Right cardiac atrium (tissue), 5 donors: ENCODE measurements at regions not wholly inside any gene's neighbourhood (a gene's known extent, or its start where the extent isn't known, plus 50 kb on each side); places are given as distances from the start of the nearest gene placed in this dataset.
"Not testable (repeated sequence)": the region's sequence is repeated elsewhere in the genome, so short reads cannot be mapped to it uniquely, and the experiment has no call there.

Experiments used
- ATAC-seq, 2 donors: fragments of 200-7000 bp; cut with Tn5 transposase; one replicate each; pipeline versions ENCODE4 v1.8.0 to v1.9.1; 2020; ENCODE audit warnings: moderate library complexity in 2 of 2, mild to moderate bottlenecking in 1 of 2
- DNase-seq, 3 donors: peaks; one replicate each; pipeline ENCODE4 v3.0.0-alpha.2; 2020
- H3K27ac ChIP-seq: one replicate; pipeline ENCODE4 v1.5.1; 2013; ENCODE audit warnings: mild to moderate bottlenecking, low read length, control low read depth, moderate library complexity
- H3K27me3 ChIP-seq: one replicate; pipeline ENCODE4 v1.6.1; 2013; ENCODE audit not compliant: control insufficient read depth, insufficient read depth
- H3K4me1 ChIP-seq: one replicate; pipeline ENCODE4 v1.6.1; 2013; ENCODE audit warnings: low read length; ENCODE audit not compliant: control insufficient read depth, insufficient read depth
- H3K4me3 ChIP-seq: one replicate; pipeline ENCODE4 v1.5.1; 2013; ENCODE audit warnings: low read length, control low read depth
- H3K9me3 ChIP-seq: one replicate; pipeline ENCODE4 v1.6.1; 2013; ENCODE audit warnings: low read length; ENCODE audit not compliant: control insufficient read depth
- whole genome bisulfite sequencing: extraction: QIAGEN DNeasy Blood & Tissue Kit; methylation state at CpG from one replicate; pipeline ENCODE4 v1.1.7; 2013; 5-methylcytosine and 5-hydroxymethylcytosine counted together
- intact Hi-C, 4 donors: fragments of 100-400 bp; cut with DNase I; formaldehyde crosslinking; loops; one replicate each; pipeline versions ENCODE4 v1.11.0 to v1.14.0; 2022 to 2023
- donor health status: healthy with polysubstance abuse.
- donor health status: DM: no; HTN: yes; CAD: no.
- donor health status: DM: no; HTN: no; CAD: no.
- donor health status: DM: no; HTN: yes; CAD: no; lungs with severe emphysema.
- donor health status: DM: yes; HTN: yes; CAD: no.

DNA sequence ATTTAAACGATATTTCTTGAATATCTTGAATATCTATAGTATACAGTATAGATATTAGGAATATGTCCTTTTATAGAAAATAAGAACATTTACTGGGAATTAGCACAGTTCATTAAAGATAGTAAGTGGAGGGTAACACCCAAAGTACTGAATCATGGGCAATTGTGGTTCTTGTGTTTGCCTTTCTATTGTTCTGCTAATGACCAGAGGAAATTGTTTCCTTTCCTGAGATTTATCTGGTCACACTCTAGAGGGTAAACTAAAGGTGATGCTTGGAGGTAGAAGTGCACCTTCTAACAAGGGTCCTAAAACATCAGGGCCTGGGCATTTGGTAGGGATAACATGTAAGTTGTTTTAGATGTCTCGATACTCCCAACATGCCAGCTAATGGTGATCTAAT lies 241.3 kb upstream of the SFRP2 start:
- Histone ChIP-seq H3K27me3 (no peaks in the 10 kb centered on the region), H3K4me3 (no peak overlapping the region), H3K4me1 (no peaks in the 10 kb centered on the region), H3K9me3 (no peaks in the 10 kb centered on the region), H3K27ac (no peak overlapping the region)
- DNase-seq = no peak
- intact Hi-C loops = no loop called here
- WGBS = 77% methylated on average over 2 of the region's 2 CpGs
- ATAC-seq = no peak

DNA sequence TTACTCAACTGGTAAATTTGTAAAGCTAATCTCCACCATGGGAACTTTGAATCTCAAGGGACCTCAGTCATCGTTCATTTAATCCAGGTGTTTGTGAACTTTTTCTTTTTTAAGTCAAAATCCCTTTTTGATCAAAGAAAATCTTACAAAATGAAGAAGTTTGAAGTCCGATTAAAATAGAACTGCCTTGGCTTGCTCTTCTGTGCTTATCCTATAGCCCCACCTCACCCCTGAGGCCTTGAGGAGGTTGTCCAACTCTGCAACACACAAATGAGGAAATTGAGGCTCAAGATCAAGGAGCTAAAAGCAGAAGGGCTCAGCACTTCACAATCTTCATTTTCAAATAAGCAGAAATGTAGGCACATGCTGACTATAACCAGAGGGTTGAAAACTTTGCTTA lies 240.3 kb upstream of the SFRP2 start:
- Histone ChIP-seq H3K27me3 (no peaks in the 10 kb centered on the region), H3K4me1 (no peaks in the 10 kb centered on the region)
- intact Hi-C loops = loop anchor here in 1 of 4 donors (10.0 kb wide), 1 partner anchor 234 kb away; no protein-coding TSS in a partner anchor

DNA sequence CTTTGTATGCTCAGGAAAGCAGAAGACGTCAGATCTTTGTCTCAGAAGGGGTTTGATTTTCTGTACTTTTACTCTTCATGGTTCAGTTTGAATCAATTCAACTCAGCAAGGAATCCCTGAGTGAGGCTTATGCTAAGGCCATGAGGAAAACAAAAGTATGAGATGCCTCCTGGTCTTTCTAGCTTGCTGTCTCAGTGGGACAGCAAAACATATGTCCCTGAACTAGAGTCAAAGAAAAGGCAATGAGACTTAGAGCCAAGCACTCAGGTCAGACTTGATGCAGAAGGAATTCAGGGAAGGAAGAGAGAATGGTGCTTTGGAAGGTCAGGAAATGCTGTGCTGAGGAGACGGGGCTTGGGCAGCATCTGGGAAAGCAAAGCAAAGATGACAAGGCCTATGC lies 236.2 kb upstream of the SFRP2 start:
- no peak for DNase-seq
- H3K4me1 ChIP-seq = no peaks in the 10 kb centered on the region
- H3K4me3 ChIP-seq = no peak overlapping the region
- WGBS = 60% methylated on average over 2 of the region's 2 CpGs
- H3K27ac ChIP-seq = no peak overlapping the region
- no peaks in the 10 kb centered on the region for H3K27me3 ChIP-seq
- ATAC-seq = no peak
- intact Hi-C loops = loop anchor here in 1 of 4 donors (10.0 kb wide), 1 partner anchor 230 kb away; no protein-coding TSS in a partner anchor
- H3K9me3 ChIP-seq = no peaks in the 10 kb centered on the region

More for the DNA sequence above, 240.3 kb upstream of the SFRP2 start:
- WGBS = 70% methylated on average over 2 of the region's 2 CpGs
- H3K4me3 ChIP-seq = no peak overlapping the region
- no peaks in the 10 kb centered on the region for H3K9me3 ChIP-seq
- DNase-seq = no peak
- no peak overlapping the region for H3K27ac ChIP-seq
- ATAC-seq = no peak

DNA sequence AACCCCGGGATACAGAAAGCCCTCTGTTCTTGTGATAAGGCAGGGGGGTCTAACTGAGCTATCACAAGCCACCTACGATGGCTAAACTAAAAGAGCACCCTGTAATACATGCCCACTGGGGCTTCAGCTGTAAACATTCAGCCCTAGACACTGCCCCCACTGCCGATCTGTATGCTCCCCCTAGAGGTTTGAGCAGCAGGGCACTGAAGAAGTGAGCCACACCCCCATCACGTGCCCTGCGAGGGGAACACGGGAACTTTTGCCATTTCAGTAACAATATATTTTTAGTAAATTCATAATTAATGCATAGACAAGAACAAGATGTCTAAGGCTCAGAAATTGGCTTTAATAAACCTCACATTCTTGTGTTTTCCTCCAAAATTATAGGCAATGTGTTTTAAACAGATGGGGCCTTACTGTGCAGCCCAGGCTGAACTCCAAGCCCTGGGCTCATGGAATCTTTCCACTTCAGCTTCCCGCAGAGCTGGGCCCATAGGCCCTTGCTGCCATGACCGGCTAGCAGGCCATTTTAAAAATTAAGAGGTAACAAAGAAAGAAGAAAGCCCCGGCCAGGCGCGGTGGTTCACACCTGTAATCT lies 235.3 kb upstream of the SFRP2 start:
- ATAC-seq (peak in 1 of 2 donors; percentile 38), DNase-seq (no peak)
- Histone ChIP-seq H3K9me3 (no peaks in the 10 kb centered on the region), H3K27ac (no peak overlapping the region), H3K4me3 (no peak overlapping the region), H3K27me3 (no peaks in the 10 kb centered on the region), H3K4me1 (no peaks in the 10 kb centered on the region)
- 55% methylated on average over 11 of the region's 11 CpGs for WGBS
- intact Hi-C loops = loop anchor here in 2 of 4 donors (5.0 to 10.0 kb wide), 2 partner anchors 229 to 237 kb away; partner anchors contain the start of gene SFRP2 (in 1 of the 2)

DNA sequence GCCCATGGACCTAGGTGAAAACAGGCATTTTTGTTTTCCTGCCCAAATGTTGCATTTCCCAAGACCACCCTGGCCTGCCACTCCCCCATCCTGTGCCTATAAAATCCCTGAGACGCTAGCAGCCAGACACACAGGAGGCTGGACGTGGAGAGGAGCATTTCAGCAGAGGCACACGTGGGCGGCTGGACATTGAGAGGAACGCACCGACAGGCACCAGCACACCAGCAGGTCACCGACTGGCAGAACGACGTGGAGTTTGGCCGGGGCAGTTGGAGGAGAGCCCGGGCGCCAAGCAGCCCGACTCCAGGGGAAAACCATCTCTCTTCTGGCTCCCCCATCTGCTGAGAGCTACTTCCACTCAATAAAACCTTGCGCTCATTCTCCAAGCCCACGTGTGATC lies 234.8 kb upstream of the SFRP2 start:
- H3K9me3 ChIP-seq, H3K27ac ChIP-seq, ATAC-seq, H3K27me3 ChIP-seq, DNase-seq, H3K4me1 ChIP-seq, H3K4me3 ChIP-seq: not testable (repeated sequence)
- 68% methylated on average over 15 of the region's 15 CpGs for WGBS
- intact Hi-C loops = loop anchor here in 2 of 4 donors (5.0 to 10.0 kb wide), 2 partner anchors 229 to 236 kb away; partner anchors contain the start of gene SFRP2 (in 1 of the 2)

DNA sequence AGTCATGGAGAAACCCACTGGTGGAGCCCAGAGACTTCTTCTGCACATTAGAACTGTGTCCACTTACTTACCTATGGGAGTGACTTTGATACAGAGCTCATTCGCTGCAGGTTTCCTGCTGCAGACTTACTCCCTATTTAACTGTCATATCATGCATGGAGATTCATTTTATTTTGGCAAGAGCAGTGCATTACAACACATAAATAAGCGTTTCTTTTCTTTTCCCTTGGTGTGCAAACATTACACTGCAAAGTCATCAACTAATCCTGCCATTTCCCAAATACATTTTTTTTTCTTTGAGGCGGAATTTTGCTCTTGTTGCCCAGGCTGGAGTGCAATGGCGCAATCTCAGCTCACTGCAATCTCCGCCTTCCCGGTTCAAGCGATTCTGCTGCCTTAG lies 230.9 kb upstream of the SFRP2 start:
- H3K27ac ChIP-seq = no peak overlapping the region
- H3K4me3 ChIP-seq = no peak overlapping the region
- H3K9me3 ChIP-seq = no peaks in the 10 kb centered on the region
- H3K27me3 ChIP-seq = no peaks in the 10 kb centered on the region
- ATAC-seq = no peak
- WGBS = 85% methylated on average over 7 of the region's 7 CpGs
- H3K4me1 ChIP-seq = no peaks in the 10 kb centered on the region
- DNase-seq = no peak
- intact Hi-C loops = loop anchor here in 3 of 4 donors (5.0 to 10.0 kb wide), 2 partner anchors 225 to 233 kb away; partner anchors contain the start of gene SFRP2 (in 1 of the 3)

DNA sequence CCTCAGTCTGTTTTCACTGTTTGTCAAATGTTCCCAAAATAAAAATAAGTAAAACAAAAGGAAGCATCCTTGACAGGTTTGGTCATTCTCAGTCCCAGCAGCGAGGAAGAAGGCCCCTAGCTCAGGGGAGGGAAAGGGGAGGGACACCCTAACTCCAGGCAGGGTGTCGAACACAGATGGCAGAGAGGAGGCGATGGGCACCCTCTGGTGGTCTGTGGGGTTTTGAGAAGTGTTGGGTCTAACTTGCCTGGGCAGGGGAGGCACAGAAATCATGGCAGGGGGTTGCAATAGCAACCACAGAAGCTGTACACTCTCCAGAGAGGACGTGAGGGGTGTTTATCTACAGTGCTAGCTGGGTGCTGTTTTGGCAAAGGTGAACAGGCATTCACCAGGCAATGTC lies 229.8 kb upstream of the SFRP2 start:
- WGBS = 37% methylated on average over 4 of the region's 4 CpGs
- ATAC-seq = peak in 1 of 2 donors; percentile 41
- no peak for DNase-seq
- H3K4me3 ChIP-seq = no peak overlapping the region
- H3K27me3 ChIP-seq = no peaks in the 10 kb centered on the region
- H3K4me1 ChIP-seq = no peaks in the 10 kb centered on the region
- no peak overlapping the region for H3K27ac ChIP-seq
- intact Hi-C loops = loop anchor here in 1 of 4 donors (10.0 kb wide), 1 partner anchor 224 kb away; no protein-coding TSS in a partner anchor
- no peaks in the 10 kb centered on the region for H3K9me3 ChIP-seq

DNA sequence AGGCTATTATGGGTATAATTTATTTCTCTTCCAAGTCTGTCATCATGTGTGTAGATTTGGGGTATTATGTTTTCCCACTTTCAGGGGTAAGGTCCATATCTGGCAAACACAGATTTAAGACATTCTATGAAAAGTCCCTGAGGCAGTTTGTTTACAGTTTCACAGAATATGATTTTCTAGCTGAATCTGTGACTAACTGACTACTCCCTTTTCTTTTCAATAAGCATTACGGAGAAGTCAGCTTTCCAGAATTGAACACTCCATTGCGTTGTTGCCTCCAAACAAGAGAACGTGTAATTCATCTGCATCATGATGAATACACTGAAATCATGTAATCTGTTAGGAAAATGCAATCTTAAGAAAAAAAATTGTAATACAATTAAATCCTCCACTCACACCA lies 226.7 kb upstream of the SFRP2 start:
- ATAC-seq (no peak), DNase-seq (no peak)
- 75% methylated on average over 3 of the region's 3 CpGs for WGBS
- no peaks in the 10 kb centered on the region for H3K9me3 ChIP-seq
- no peaks in the 10 kb centered on the region for H3K4me1 ChIP-seq
- no peak overlapping the region for H3K27ac ChIP-seq
- no peak overlapping the region for H3K4me3 ChIP-seq
- no peaks in the 10 kb centered on the region for H3K27me3 ChIP-seq
- intact Hi-C loops = loop anchor here in 1 of 4 donors (10.0 kb wide), 1 partner anchor 221 kb away; no protein-coding TSS in a partner anchor

DNA sequence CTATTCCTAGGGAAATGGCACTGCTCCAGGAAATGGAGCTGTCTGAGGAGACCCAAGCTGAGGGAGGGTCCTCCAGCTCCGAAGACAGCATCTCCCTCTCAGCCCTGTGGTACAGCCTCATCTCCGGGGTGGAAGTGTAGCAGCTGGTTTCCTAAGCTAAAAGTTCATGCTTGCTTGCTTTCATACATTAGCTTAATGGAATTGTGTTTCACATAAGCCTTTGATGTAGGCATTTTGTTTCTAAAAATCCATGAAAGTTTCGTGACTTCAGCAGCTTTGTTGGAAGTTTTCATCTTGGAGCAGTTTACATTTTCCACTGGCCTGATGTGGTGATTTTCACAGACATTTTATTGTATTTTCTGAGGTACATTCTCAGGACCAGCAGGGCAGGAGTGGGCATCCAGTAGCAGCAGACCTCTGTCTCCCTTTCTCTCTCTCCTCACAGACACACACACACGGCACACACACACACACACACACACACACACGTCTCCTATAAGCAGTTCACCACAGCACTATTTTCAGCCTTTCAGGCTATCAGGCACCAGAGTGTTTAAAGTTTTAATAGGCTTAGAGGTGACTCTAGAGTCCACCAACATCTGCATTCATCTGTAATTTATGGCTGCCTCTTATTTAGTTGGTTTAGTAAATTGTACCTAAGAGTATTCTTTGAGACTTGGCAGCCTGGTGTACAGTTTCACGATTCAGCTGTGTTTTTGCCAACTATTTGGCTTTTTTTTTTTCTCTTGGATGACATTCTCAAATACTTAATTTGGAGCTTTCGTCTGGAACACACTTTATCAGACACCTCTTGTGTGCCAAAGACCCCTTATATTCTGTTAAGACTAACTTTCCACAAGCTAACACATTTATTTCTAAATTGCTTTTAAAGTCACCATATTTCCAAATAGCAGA lies 225.8 kb upstream of the SFRP2 start:
- ATAC-seq (peak in 1 of 2 donors; percentile 24), DNase-seq (no peak)
- Histone ChIP-seq H3K27me3 (no peaks in the 10 kb centered on the region), H3K4me1 (no peaks in the 10 kb centered on the region), H3K9me3 (no peaks in the 10 kb centered on the region), H3K27ac (no peak overlapping the region), H3K4me3 (no peak overlapping the region)
- intact Hi-C loops = loop anchor here in 1 of 4 donors (10.0 kb wide), 1 partner anchor 220 kb away; no protein-coding TSS in a partner anchor
- 37% methylated on average over 7 of the region's 7 CpGs for WGBS

DNA sequence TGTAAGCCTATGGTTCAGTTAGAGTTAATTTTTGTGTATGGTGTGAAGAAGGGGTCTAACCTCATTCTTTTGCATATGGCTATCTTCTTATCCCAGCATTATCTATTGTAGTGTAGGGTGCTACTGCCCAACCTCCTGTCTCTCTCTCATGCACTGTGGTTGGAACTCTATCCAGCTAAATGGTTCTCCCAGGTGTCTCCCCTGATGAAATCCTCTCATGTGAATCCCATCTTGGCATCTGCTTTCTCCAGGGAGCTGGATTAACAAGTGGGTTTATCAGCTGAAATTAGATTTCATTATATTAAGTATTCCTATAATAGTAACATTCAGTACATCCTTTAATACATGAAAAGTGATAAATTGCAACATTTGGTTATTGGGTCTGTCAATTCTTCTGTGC lies 224.7 kb upstream of the SFRP2 start:
- no peak for DNase-seq
- H3K9me3 ChIP-seq = no peaks in the 10 kb centered on the region
- no peak overlapping the region for H3K27ac ChIP-seq

DNA sequence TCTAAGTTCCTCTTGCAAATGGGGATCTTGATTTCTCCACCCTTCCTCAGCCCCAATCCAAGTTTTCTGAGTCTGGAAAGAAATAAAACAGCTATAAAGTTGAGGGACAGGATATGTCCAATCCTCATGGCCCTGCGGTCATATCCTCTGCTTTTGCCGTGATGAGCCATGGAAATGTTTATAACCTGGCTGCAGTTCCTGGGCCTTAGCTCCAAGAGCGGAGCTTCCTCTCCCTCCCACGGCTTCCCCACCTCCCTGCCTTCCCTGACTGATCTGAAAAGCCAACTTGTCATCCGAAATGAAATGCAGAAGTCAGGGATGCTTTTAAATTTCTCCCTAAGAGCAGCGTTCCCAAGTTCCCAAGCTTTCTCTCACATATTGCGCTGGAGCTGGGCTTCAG lies 221.5 kb upstream of the SFRP2 start:
- no peak overlapping the region for H3K27ac ChIP-seq
- intact Hi-C loops = loop anchor here in 1 of 4 donors (10.0 kb wide), 1 partner anchor 216 kb away; no protein-coding TSS in a partner anchor
- ATAC-seq = no peak

More for the DNA sequence above, 224.7 kb upstream of the SFRP2 start:
- intact Hi-C loops = loop anchor here in 1 of 4 donors (10.0 kb wide), 1 partner anchor 219 kb away; no protein-coding TSS in a partner anchor
- no peak for ATAC-seq
- no peaks in the 10 kb centered on the region for H3K27me3 ChIP-seq
- no peak overlapping the region for H3K4me3 ChIP-seq
- H3K4me1 ChIP-seq = no peaks in the 10 kb centered on the region

More for the DNA sequence above, 221.5 kb upstream of the SFRP2 start:
- Histone ChIP-seq H3K9me3 (no peaks in the 10 kb centered on the region), H3K27me3 (no peaks in the 10 kb centered on the region), H3K4me3 (no peak overlapping the region), H3K4me1 (no peaks in the 10 kb centered on the region)
- WGBS = 60% methylated on average over 7 of the region's 7 CpGs
- DNase-seq = no peak
